GM12878 (cell line): ENCODE measurements at regions not wholly inside any gene's neighbourhood (a gene's known extent, or its start where the extent isn't known, plus 50 kb on each side); places are given as distances from the start of the nearest gene placed in this dataset.

Experiments used
- ATAC-seq: fragments of 200-7000 bp; cut with Tn5 transposase; 3 replicates; pipeline ENCODE4 v1.9.1; 2020; ENCODE audit warnings: mild to moderate bottlenecking, moderate library complexity
- BruUV-seq: library from RNA; stranded (reverse); fragments of 400-500 nt; replicated peaks from 2 replicates; lab custom pipeline; 2021; lab: Mats Ljungman, UMichigan
- CTCF ChIA-PET: fragments of 300-600 bp; sonication (Branson Sonifier 250); formaldehyde crosslinking; extraction: SDS; loops from one replicate; lab custom pipeline; 2021; ENCODE audit warnings: inconsistent platforms; lab: Yijun Ruan, JAX
- POLR2A ChIA-PET: fragments of 350-600 bp; formaldehyde crosslinking; extraction: SDS; loops from one replicate; lab custom pipeline; 2021; ENCODE audit warnings: inconsistent platforms; lab: Charles Lee
- RAD21 ChIA-PET: fragments of 300-600 bp; sonication (Branson Sonifier 250); formaldehyde crosslinking; loops from one replicate; lab custom pipeline; 2023; ENCODE audit warnings: antibody characterized with exemption; ENCODE audit not compliant: unreplicated experiment; lab: Charles Lee
- SMC1A ChIA-PET: fragments of 300-600 bp; sonication (Branson Sonifier 250); formaldehyde crosslinking; loops from one replicate; lab custom pipeline; 2023; ENCODE audit not compliant: unreplicated experiment, uncharacterized antibody; lab: Charles Lee
- DNase-seq: peaks from one replicate; pipeline ENCODE4 v3.0.0-alpha.2; 2011; ENCODE audit warnings: low read depth, low spot score
- FAIRE-seq: peaks from 3 replicates; lab custom pipeline; 2011; peaks lifted over from hg19 to GRCh38; lab: Jason Lieb, UNC
- H2AFZ ChIP-seq: 2 replicates; pipeline ENCODE4 v1.6.0; 2011; ENCODE audit warnings: low read depth, low read length, control low read depth; ENCODE audit not compliant: control insufficient read depth
- H3K27ac ChIP-seq: 2 replicates; pipeline ENCODE4 v1.5.1; 2011; ENCODE audit warnings: control low read depth; ENCODE audit not compliant: control insufficient read depth, insufficient read depth
- H3K27me3 ChIP-seq, 2 experiments: replicated peaks in 1 of 2; 2 replicates each; pipeline versions ENCODE4 v1.6.0 to v1.6.1; 2011; ENCODE audit warnings: low read length in 1 of 2; ENCODE audit not compliant: control insufficient read depth in 2 of 2, insufficient read depth in 2 of 2
- H3K36me3 ChIP-seq, 2 experiments: 2 replicates each; pipeline ENCODE4 v1.5.1; 2011; ENCODE audit warnings: low read length in 1 of 2; ENCODE audit not compliant: control insufficient read depth in 2 of 2, insufficient read depth in 2 of 2
- H3K4me1 ChIP-seq: 2 replicates; pipeline ENCODE4 v1.6.1; 2011; ENCODE audit warnings: mild to moderate bottlenecking, low read length, moderate library complexity, mixed read lengths; ENCODE audit not compliant: control insufficient read depth, insufficient read depth
- H3K4me2 ChIP-seq: 2 replicates; pipeline ENCODE4 v1.6.0; 2011; ENCODE audit warnings: control low read depth; ENCODE audit not compliant: control insufficient read depth, insufficient read depth
- H3K4me3 ChIP-seq: fragments of 200-600 bp; sonication (generic); 2 replicates; pipeline ENCODE4 v1.5.1; 2016
- H3K79me2 ChIP-seq: 2 replicates; pipeline ENCODE4 v1.6.0; 2011; ENCODE audit warnings: low read length; ENCODE audit not compliant: control insufficient read depth, insufficient read depth
- H3K9ac ChIP-seq: 2 replicates; pipeline ENCODE4 v1.8.0; 2011; ENCODE audit warnings: low read length, control low read depth, mixed read lengths; ENCODE audit not compliant: control insufficient read depth, insufficient read depth
- H3K9me3 ChIP-seq: replicated peaks from 3 replicates; pipeline ENCODE4 v1.5.1; 2011; ENCODE audit warnings: mild to moderate bottlenecking, low read length; ENCODE audit not compliant: control insufficient read depth, insufficient read depth
- H4K20me1 ChIP-seq: 2 replicates; pipeline ENCODE4 v1.6.0; 2011; ENCODE audit not compliant: control insufficient read depth, insufficient read depth
- ATF2 ChIP-seq: IDR thresholded peaks from 2 replicates; pipeline ENCODE4 v1.6.1; 2012; ENCODE audit warnings: low read length, inconsistent platforms
- E4F1 ChIP-seq: fragments of 450-650 bp; IDR thresholded peaks from 2 replicates; pipeline ENCODE4 v1.6.1; 2018; ENCODE audit warnings: borderline replicate concordance, mild to moderate bottlenecking; ENCODE audit not compliant: partially characterized antibody
- IKZF2 ChIP-seq, 2 experiments: fragments of 450-650 bp; IDR thresholded peaks; 2 replicates each; pipeline ENCODE4 v1.6.1; 2017; ENCODE audit warnings: mild to moderate bottlenecking in 2 of 2, moderate library complexity in 2 of 2
- PML ChIP-seq: IDR thresholded peaks from 2 replicates; pipeline ENCODE4 v1.6.1; 2012; ENCODE audit warnings: low read length, inconsistent platforms
- RUNX3 ChIP-seq: IDR thresholded peaks from 2 replicates; pipeline ENCODE4 v1.6.1; 2012; ENCODE audit warnings: low read length, inconsistent platforms
- SMAD5 ChIP-seq: IDR thresholded peaks from 2 replicates; pipeline ENCODE4 v1.6.1; 2016; ENCODE audit warnings: antibody characterized with exemption, low read depth
- TARDBP ChIP-seq: IDR thresholded peaks from 2 replicates; pipeline ENCODE4 v1.6.1; 2016; ENCODE audit warnings: borderline replicate concordance
- ZNF592 ChIP-seq: fragments of 450-650 bp; IDR thresholded peaks from 2 replicates; pipeline ENCODE4 v1.6.1; 2017; ENCODE audit warnings: mild to moderate bottlenecking, moderate library complexity
- ZNF687 ChIP-seq: fragments of 450-650 bp; IDR thresholded peaks from 2 replicates; pipeline ENCODE4 v1.6.1; 2017; ENCODE audit warnings: mild to moderate bottlenecking, moderate library complexity
- WGBS: methylation state at CpG from one replicate; pipeline ENCODE4 v1.1.6; 2016; ENCODE audit warnings: low lambda C conversion rate; ENCODE audit not compliant: insufficient replicate concordance, insufficient coverage; ENCODE audit errors: missing lambda C conversion rate; 5-methylcytosine and 5-hydroxymethylcytosine counted together
- in situ Hi-C: fragments of 300-500 bp; cut with MboI; formaldehyde crosslinking; loops from 9 replicates; pipeline ENCODE4 v1.14.3; 2018; ENCODE audit warnings: mixed read lengths
- intact Hi-C: fragments of 100-400 bp; cut with micrococcal nuclease; formaldehyde crosslinking; loops from one replicate; pipeline ENCODE4 v1.14.2; 2022; ENCODE audit not compliant: unreplicated experiment

- TF ChIP-seq ZNF687: no peak
- no peak for TF ChIP-seq ATF2
Observed at GRCh38 chr2:111663471-111664274, 220.3 kb downstream of the ANAPC1 start (continued).

- Histone ChIP-seq H3K4me3 (no peak overlapping the region), H3K36me3 (no peaks in the 10 kb centered on the region), H3K27me3 (peaks cover 0 to 5% of the 10 kb centered on the region in 2 experiments; a peak in 1 of 4 replicates), H3K4me1 (peaks cover 11% of the 10 kb centered on the region), H4K20me1 (no peaks in the 10 kb centered on the region; the same call in 1 of the 2 replicates), H3K79me2 (no peaks in the 10 kb centered on the region), H3K4me2 (no peak overlapping the region), H2AFZ (no peak overlapping the region), H3K9ac (no peak overlapping the region), H3K27ac (no peak overlapping the region), H3K9me3 (no peaks in the 10 kb centered on the region; the same call in 2 of the 3 replicates)
- intact Hi-C loops: no loop called here
- DNase-seq: no peak
- ChIA-PET POLR2A (no interaction called here), SMC1A (no interaction called here), CTCF (no interaction called here), RAD21 (no interaction called here)
- no peak for FAIRE-seq
- in situ Hi-C loops: no loop called here
- no peak for ATAC-seq
- BruUV-seq: no TSS peak
- 0% methylated on average over 4 of the region's 4 CpGs for WGBS
- no peak for TF ChIP-seq ZNF592
- TF ChIP-seq SMAD5: no peak
- TF ChIP-seq RUNX3: no peak
- no peak for TF ChIP-seq PML
- no peak for TF ChIP-seq E4F1
- no peak for TF ChIP-seq IKZF2 (IDR thresholded peaks at IDR 0.05)
- TF ChIP-seq TARDBP: no peak
Observed at GRCh38 chr2:111664275-111664850, 219.6 kb downstream of the ANAPC1 start.
